Spleen (tissue), 11 donors: ENCODE measurements at regions not wholly inside any gene's neighbourhood (a gene's known extent, or its start where the extent isn't known, plus 50 kb on each side); places are given as distances from the start of the nearest gene placed in this dataset.

ENCODE experiments used
- DNase-seq: peaks from one replicate; pipeline ENCODE4 v3.0.0-alpha.2; 2020
- H3K27ac ChIP-seq, 8 donors: fragments of 200-600 bp; sonication (generic) in 7 of 8; 1 replicate in 4 of 8; 2 replicates in 4 of 8; pipeline versions ENCODE4 v1.5.0 to v1.8.0; 2016 to 2021; ENCODE audit warnings: inconsistent platforms in 4 of 8, mild to moderate bottlenecking in 4 of 8, moderate library complexity in 1 of 8
- H3K27me3 ChIP-seq, 7 donors: fragments of 200-600 bp; sonication (generic) in 6 of 7; replicated peaks in 1 of 7; 1 replicate in 4 of 7; 2 replicates in 3 of 7; pipeline versions ENCODE4 v1.5.0 to v1.8.0; 2016 to 2021; ENCODE audit warnings: inconsistent platforms in 3 of 7, mild to moderate bottlenecking in 1 of 7
- H3K36me3 ChIP-seq, 6 donors: fragments of 200-600 bp; sonication (generic) in 5 of 6; 1 replicate in 4 of 6; 2 replicates in 2 of 6; pipeline versions ENCODE4 v1.5.0 to v1.8.0; 2016 to 2021; ENCODE audit warnings: inconsistent platforms in 2 of 6
- H3K4me1 ChIP-seq, 6 donors: fragments of 200-600 bp; sonication (generic) in 5 of 6; 1 replicate in 3 of 6; 2 replicates in 3 of 6; pipeline versions ENCODE4 v1.5.0 to v1.8.0; 2016 to 2021; ENCODE audit warnings: inconsistent platforms in 3 of 6
- H3K4me3 ChIP-seq, 8 donors: fragments of 200-600 bp; sonication (generic) in 7 of 8; 1 replicate in 4 of 8; 2 replicates in 4 of 8; pipeline versions ENCODE4 v1.5.0 to v1.8.0; 2016 to 2021; ENCODE audit warnings: inconsistent platforms in 4 of 8, mild to moderate bottlenecking in 4 of 8, moderate library complexity in 2 of 8
- H3K9me3 ChIP-seq, 8 donors: fragments of 200-600 bp; sonication (generic) in 7 of 8; 1 replicate in 4 of 8; 2 replicates in 4 of 8; pipeline versions ENCODE4 v1.5.0 to v1.8.0; 2016 to 2021; ENCODE audit warnings: inconsistent platforms in 4 of 8
- CTCF ChIP-seq, 11 experiments: fragments of 200-600 bp in 7 of 11; fragments of 450-650 bp in 4 of 11; sonication (generic) in 4 of 11; IDR thresholded peaks in 8 of 11; conservative IDR thresholded peaks in 3 of 11; 1 replicate in 7 of 11; 2 replicates in 4 of 11; pipeline versions ENCODE4 v1.4.0 to v1.8.0; 2016 to 2021; ENCODE audit warnings: antibody characterized with exemption in 11 of 11, inconsistent platforms in 4 of 11, mild to moderate bottlenecking in 1 of 11
- POLR2A ChIP-seq, 3 donors: fragments of 450-650 bp; IDR thresholded peaks; one replicate each; pipeline ENCODE4 v1.5.1; 2017; ENCODE audit warnings: antibody characterized with exemption in 3 of 3, mild to moderate bottlenecking in 1 of 3
- POLR2AphosphoS5 ChIP-seq, 3 donors: sonication (generic); formaldehyde crosslinking; IDR thresholded peaks; one replicate each; pipeline ENCODE4 v1.5.1; 2017; ENCODE audit warnings: antibody characterized with exemption in 3 of 3
- WGBS, 5 donors: extraction: QIAGEN DNeasy Blood & Tissue Kit in 3 of 5; methylation state at CpG; one replicate each; pipeline versions ENCODE4 v1.1.5 to v1.1.7; 2013 to 2018; 5-methylcytosine and 5-hydroxymethylcytosine counted together
- intact Hi-C: fragments of 100-400 bp; cut with DNase I; formaldehyde crosslinking; loops from one replicate; pipeline ENCODE4 v1.15.0; 2023; ENCODE audit warnings: low total_unique reads
- donor health status: healthy with polysubstance abuse.
- donor health status: DM: no; HTN: no; CAD: no; lungs with moderate emphysema.
- donor health status: DM: no; HTN: no; CAD: no.
- donor health status: Bipolar disorder and iron deficiency.
- donor health status: healthy.
- donor health status: DM: no; HTN: no; CAD: no.
- donor health status: DM: yes; HTN: yes; CAD: no.

DNA sequence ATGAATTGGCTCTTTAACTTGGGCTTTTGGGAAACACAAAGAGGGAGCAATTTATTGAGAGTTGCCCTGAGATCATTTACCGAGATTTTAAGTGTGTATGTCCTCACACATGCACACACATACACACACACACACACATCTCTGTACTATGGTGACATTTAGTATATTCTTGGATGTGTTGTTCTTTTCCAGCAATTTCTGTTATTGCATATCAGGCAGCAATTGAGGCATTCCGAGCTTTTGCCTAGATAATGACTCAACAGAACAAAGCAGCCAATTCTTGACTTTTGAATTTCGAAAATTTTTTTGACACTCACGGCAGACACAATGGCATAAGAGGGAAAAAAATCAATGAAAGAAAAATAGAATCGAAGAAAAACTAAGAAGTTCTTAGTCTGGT is 248.5 kb downstream of the DUSP6 start:
- H3K27me3 ChIP-seq, result no peaks in the 10 kb centered on the region
- H3K4me3 ChIP-seq, result no peak overlapping the region
- no peak overlapping the region for H3K27ac ChIP-seq
- H3K4me1 ChIP-seq, result peaks cover 0 to 8% (median 1%) of the 10 kb centered on the region in 6 donors
- no peaks in the 10 kb centered on the region for H3K36me3 ChIP-seq
- intact Hi-C loops, result no loop called here
- 68 to 81% (median 73%) methylated on average over 5 of the region's 5 CpGs for WGBS, 5 donors
- H3K9me3 ChIP-seq, result no peaks in the 10 kb centered on the region
- TF ChIP-seq CTCF (IDR thresholded peaks at IDR 0.05 in 8 of 11, conservative IDR thresholded peaks at IDR 0.05 in 3 of 11) (no peak), POLR2AphosphoS5 (IDR thresholded peaks at IDR 0.05) (no peak)
- no peak for DNase-seq

GRCh38 chr12:89101440-89101839 is 250.9 kb downstream of the DUSP6 start:
- intact Hi-C loops, result no loop called here
- no peaks in the 10 kb centered on the region for H3K36me3 ChIP-seq
- no peak for DNase-seq
- TF ChIP-seq CTCF (IDR thresholded peaks at IDR 0.05 in 8 of 11, conservative IDR thresholded peaks at IDR 0.05 in 3 of 11) (no peak), POLR2AphosphoS5 (IDR thresholded peaks at IDR 0.05) (no peak), POLR2A (IDR thresholded peaks at IDR 0.05) (no peak)
- no peak overlapping the region for H3K4me3 ChIP-seq
- H3K27ac ChIP-seq, result no peak overlapping the region
- H3K27me3 ChIP-seq, result no peaks in the 10 kb centered on the region
- no peaks in the 10 kb centered on the region for H3K9me3 ChIP-seq
- 22 to 50% (median 35%) methylated on average over 4 of the region's 4 CpGs for WGBS, 5 donors
- peaks cover 0 to 9% (median 1%) of the 10 kb centered on the region in 6 donors for H3K4me1 ChIP-seq

- H3K27ac ChIP-seq, result no peak overlapping the region
- H3K27me3 ChIP-seq, result no peaks in the 10 kb centered on the region
- H3K9me3 ChIP-seq, result no peaks in the 10 kb centered on the region
- no peak overlapping the region for H3K4me3 ChIP-seq
- DNase-seq, result no peak
- 67 to 77% (median 75%) methylated on average over 11 to 13 of the region's 13 CpGs for WGBS, 5 donors
- H3K36me3 ChIP-seq, result no peaks in the 10 kb centered on the region
- peaks cover 0 to 9% (median 1%) of the 10 kb centered on the region in 6 donors for H3K4me1 ChIP-seq
- intact Hi-C loops, result no loop called here
- peak in 2 of 3 donors; percentile 17 to 30 for TF ChIP-seq POLR2AphosphoS5 (IDR thresholded peaks at IDR 0.05)
- no peak for TF ChIP-seq POLR2A (IDR thresholded peaks at IDR 0.05)
- no peak for TF ChIP-seq CTCF (IDR thresholded peaks at IDR 0.05 in 8 of 11, conservative IDR thresholded peaks at IDR 0.05 in 3 of 11)
Measured at GRCh38 chr12:89098441-89099112, 253.7 kb downstream of the DUSP6 start.

- peaks cover 0 to 32% (median 22%) of the 10 kb centered on the region in 8 donors for H3K9me3 ChIP-seq
- no peak for DNase-seq
- no peaks in the 10 kb centered on the region for H3K4me1 ChIP-seq
- intact Hi-C loops, result no loop called here
- TF ChIP-seq CTCF (IDR thresholded peaks at IDR 0.05 in 8 of 11, conservative IDR thresholded peaks at IDR 0.05 in 3 of 11) (no peak), POLR2AphosphoS5 (IDR thresholded peaks at IDR 0.05) (no peak), POLR2A (IDR thresholded peaks at IDR 0.05) (no peak)
- no peak overlapping the region for H3K27ac ChIP-seq
- WGBS, 5 donors, result 82 to 96% (median 91%) methylated on average over 2 of the region's 2 CpGs
- no peak overlapping the region for H3K4me3 ChIP-seq
- no peaks in the 10 kb centered on the region for H3K36me3 ChIP-seq
- no peaks in the 10 kb centered on the region for H3K27me3 ChIP-seq
Measured at GRCh38 chr12:89092297-89092696, 260.0 kb downstream of the DUSP6 start.
